PC-9 (cell line): ENCODE measurements at regions not wholly inside any gene's neighbourhood (a gene's known extent, or its start where the extent isn't known, plus 50 kb on each side); places are given as distances from the start of the nearest gene placed in this dataset.

Experiments used
- CTCF ChIP-seq: fragments of 200-600 bp; sonication (generic); conservative IDR thresholded peaks from 2 replicates; pipeline ENCODE4 v1.6.1; 2017; ENCODE audit warnings: mixed run types, antibody characterized with exemption, mild to moderate bottlenecking, moderate library complexity
- EZH2 ChIP-seq: fragments of 200-600 bp; sonication (generic); IDR thresholded peaks from 2 replicates; pipeline ENCODE4 v1.8.0; 2017; ENCODE audit warnings: antibody characterized with exemption, low read depth

GRCh38 chr15:97406841-97407240 lies 553.7 kb upstream of the ARRDC4 start:
- TF ChIP-seq CTCF: no peak
- TF ChIP-seq EZH2: no peak
